Ovary (tissue), 3 donors: ENCODE measurements at regions not wholly inside any gene's neighbourhood (a gene's known extent, or its start where the extent isn't known, plus 50 kb on each side); places are given as distances from the start of the nearest gene placed in this dataset.

Experiments
- CTCF ChIP-seq, 3 donors: fragments of 450-650 bp in 2 of 3; fragments of 200-600 bp in 1 of 3; IDR thresholded peaks; one replicate each; pipeline versions ENCODE4 v1.5.1 to v1.8.0; 2016 to 2022; ENCODE audit warnings: antibody characterized with exemption in 3 of 3, mild to moderate bottlenecking in 1 of 3
- EP300 ChIP-seq: sonication (generic); formaldehyde crosslinking; IDR thresholded peaks from one replicate; pipeline ENCODE4 v1.6.1; 2017; ENCODE audit warnings: antibody characterized with exemption
- POLR2A ChIP-seq: fragments of 450-650 bp; IDR thresholded peaks from one replicate; pipeline ENCODE4 v1.6.1; 2017; ENCODE audit warnings: antibody characterized with exemption, mild to moderate bottlenecking, moderate library complexity
- donor health status: DM: no; HTN: no; CAD: no.

GRCh38 chr11:62020661-62021060 lies 53.2 kb upstream of the FTH1 start:
- TF ChIP-seq POLR2A, result no peak
- TF ChIP-seq CTCF (IDR thresholded peaks at IDR 0.05), result no peak
- TF ChIP-seq EP300, result no peak
